ENCODE measurements at regions not wholly inside any gene's neighbourhood (a gene's known extent, or its start where the extent isn't known, plus 50 kb on each side); places are given as distances from the start of the nearest gene placed in this dataset.
"Not testable (repeated sequence)": the region's sequence is repeated elsewhere in the genome, so short reads cannot be mapped to it uniquely, and the experiment has no call there.

GRCh38 chr16:79881107-79881506, 280.6 kb upstream of the MAF start:
- DNase-seq, result not testable (repeated sequence)

- DNase-seq, result no peak
These were observed 275.8 kb upstream of the MAF start for GRCh38 chr16:79876332-79876730.

GRCh38 chr16:79874391-79874790, 273.9 kb upstream of the MAF start:
- no peak for DNase-seq

GRCh38 chr16:79873825-79874224, 273.3 kb upstream of the MAF start:
- DNase-seq, result no peak

- DNase-seq, result no peak
These were observed 271.4 kb upstream of the MAF start for GRCh38 chr16:79871906-79872305.

- no peak for DNase-seq
These were observed 269.7 kb upstream of the MAF start for GRCh38 chr16:79870016-79870886.

GRCh38 chr16:79869304-79870015, 268.9 kb upstream of the MAF start:
- DNase-seq, result no peak

- no peak for DNase-seq
These were observed 268.3 kb upstream of the MAF start for GRCh38 chr16:79868841-79869240.

- DNase-seq, result no peak
These were observed 267.0 kb upstream of the MAF start for GRCh38 chr16:79867425-79867997.

- no peak for DNase-seq
These were observed 265.4 kb upstream of the MAF start for GRCh38 chr16:79865918-79866317.

GRCh38 chr16:79864781-79865391, 264.3 kb upstream of the MAF start:
- DNase-seq, result no peak

GRCh38 chr16:79864032-79864780, 263.7 kb upstream of the MAF start:
- DNase-seq, result no peak

GRCh38 chr16:79863128-79864031, 262.8 kb upstream of the MAF start:
- no peak for DNase-seq

GRCh38 chr16:79862601-79863000, 262.1 kb upstream of the MAF start:
- no peak for DNase-seq

GRCh38 chr16:79856581-79856980, 256.0 kb upstream of the MAF start:
- no peak for DNase-seq

- DNase-seq, result no peak
These were observed 249.8 kb upstream of the MAF start for GRCh38 chr16:79850348-79850747.

GRCh38 chr16:79849119-79849518, 248.6 kb upstream of the MAF start:
- no peak for DNase-seq

- no peak for DNase-seq
These were observed 248.2 kb upstream of the MAF start for GRCh38 chr16:79848719-79849118.

- no peak for DNase-seq
These were observed 247.0 kb upstream of the MAF start for GRCh38 chr16:79847569-79847968.

- no peak for DNase-seq
These were observed 246.6 kb upstream of the MAF start for GRCh38 chr16:79847101-79847500.

GRCh38 chr16:79845734-79846135, 245.2 kb upstream of the MAF start:
- no peak for DNase-seq

Data from NCI-H1105 (cell line).